Heart left ventricle (tissue), 13 donors: ENCODE measurements at regions not wholly inside any gene's neighbourhood (a gene's known extent, or its start where the extent isn't known, plus 50 kb on each side); places are given as distances from the start of the nearest gene placed in this dataset.

ENCODE experiments used
- CTCF ChIP-seq, 12 donors: fragments of 200-600 bp; sonication (generic) in 4 of 12; IDR thresholded peaks; one replicate each; pipeline versions ENCODE4 v1.5.0 to v1.8.0; 2018 to 2022; ENCODE audit warnings: antibody characterized with exemption in 12 of 12, mild to moderate bottlenecking in 5 of 12
- POLR2A ChIP-seq, 2 donors: fragments of 450-650 bp; IDR thresholded peaks; one replicate each; pipeline ENCODE4 v1.6.1; 2017; ENCODE audit warnings: antibody characterized with exemption in 2 of 2, mild to moderate bottlenecking in 2 of 2, moderate library complexity in 2 of 2
- donor health status: ischemic (EF 13 %, LVEDD 7.1; RV severe dilation, severe dysfunction).
- donor health status: DM: no; HTN: yes; CAD: no.
- donor health status: DM: no; HTN: no; CAD: no.
- donor health status: ischemic (EF 25% LVEDD 6.9; RV normal size, moderate dysfunction).
- donor health status: ischemic (EF 25% LVEDD 5.7; RV mildly dilated, moderate dysfunction).
- donor health status: ischemic (EF 35%, LVEDD 5.7; RV mildly dilated, moderate dysfunction).
- donor health status: nonischemic (EF 11% LVEDD 7.7; RV severe dilation, severe dysfunction).
- donor health status: DM: yes; HTN: yes; CAD: no.
- donor health status: PGD.
- donor health status: ischemic (EF 29% LVEDD 5.4; RV normal size, mild dysfunction).
- donor health status: nonischemic (EF 23%, LVEDD 6.1; RV moderate dilation, normal function).

GRCh38 chr16:13313351-13313750 lies 412.0 kb downstream of the SHISA9 start:
- TF ChIP-seq POLR2A (IDR thresholded peaks at IDR 0.05) (no peak), CTCF (IDR thresholded peaks at IDR 0.05) (no peak)
